ENCODE measurements at regions not wholly inside any gene's neighbourhood (a gene's known extent, or its start where the extent isn't known, plus 50 kb on each side); places are given as distances from the start of the nearest gene placed in this dataset.

DNA sequence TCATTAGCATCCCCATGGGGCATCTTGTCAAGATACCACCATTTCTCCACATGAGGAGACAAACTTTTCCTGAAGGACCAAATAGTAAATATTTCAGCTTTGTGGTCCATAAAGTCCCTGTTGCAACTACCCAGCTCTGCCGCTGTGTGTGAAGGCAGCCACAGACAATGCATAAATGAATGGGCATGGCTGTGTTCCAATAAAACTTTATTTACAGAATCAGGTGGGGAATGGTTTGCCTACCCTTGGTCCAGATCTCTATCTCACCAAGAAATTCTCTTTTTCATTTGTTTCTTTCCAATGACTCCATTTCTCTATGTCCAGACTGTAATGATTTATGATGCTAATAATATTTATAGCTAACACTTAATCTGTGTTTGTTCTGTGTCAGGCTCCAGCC lies 409.3 kb upstream of the TBX3 start:
- no peak for TF ChIP-seq NFIC (IDR thresholded peaks at IDR 0.05)
- TF ChIP-seq, protein P1, sequence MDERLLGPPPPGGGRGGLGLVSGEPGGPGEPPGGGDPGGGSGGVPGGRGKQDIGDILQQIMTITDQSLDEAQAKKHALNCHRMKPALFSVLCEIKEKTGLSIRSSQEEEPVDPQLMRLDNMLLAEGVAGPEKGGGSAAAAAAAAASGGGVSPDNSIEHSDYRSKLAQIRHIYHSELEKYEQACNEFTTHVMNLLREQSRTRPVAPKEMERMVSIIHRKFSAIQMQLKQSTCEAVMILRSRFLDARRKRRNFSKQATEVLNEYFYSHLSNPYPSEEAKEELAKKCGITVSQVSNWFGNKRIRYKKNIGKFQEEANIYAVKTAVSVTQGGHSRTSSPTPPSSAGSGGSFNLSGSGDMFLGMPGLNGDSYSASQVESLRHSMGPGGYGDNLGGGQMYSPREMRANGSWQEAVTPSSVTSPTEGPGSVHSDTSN (CRISPR knock-in tag; IDR thresholded peaks at IDR 0.05; ENCODE audit: low read depth), result no peak
- TF ChIP-seq, protein P1 (tag; conservative IDR thresholded peaks at IDR 0.05; ENCODE audit: low read depth), result no peak
- no peak for TF ChIP-seq RFX5 (IDR thresholded peaks at IDR 0.05; ENCODE audit: low read depth, low read length)
- no peak for TF ChIP-seq RBBP5 (IDR thresholded peaks at IDR 0.05; ENCODE audit: borderline replicate concordance, insufficient read depth, low read length, poor library complexity, severe bottlenecking)
- no peak for TF ChIP-seq GABPA (tag; conservative IDR thresholded peaks at IDR 0.05; ENCODE audit: low read depth)
- no peak for TF ChIP-seq RAD21 (CRISPR knock-in tag; conservative IDR thresholded peaks at IDR 0.05 in 1 of 2, IDR thresholded peaks at IDR 0.05 in 1 of 2)
- TF ChIP-seq ESRRA (IDR thresholded peaks at IDR 0.05; ENCODE audit: borderline replicate concordance, low read depth), result no peak
- TF ChIP-seq ZKSCAN1 (IDR thresholded peaks at IDR 0.05; ENCODE audit: low read depth, low read length), result no peak

All from K562 (cell line).